ENCODE measurements at regions not wholly inside any gene's neighbourhood (a gene's known extent, or its start where the extent isn't known, plus 50 kb on each side); places are given as distances from the start of the nearest gene placed in this dataset.

DNA sequence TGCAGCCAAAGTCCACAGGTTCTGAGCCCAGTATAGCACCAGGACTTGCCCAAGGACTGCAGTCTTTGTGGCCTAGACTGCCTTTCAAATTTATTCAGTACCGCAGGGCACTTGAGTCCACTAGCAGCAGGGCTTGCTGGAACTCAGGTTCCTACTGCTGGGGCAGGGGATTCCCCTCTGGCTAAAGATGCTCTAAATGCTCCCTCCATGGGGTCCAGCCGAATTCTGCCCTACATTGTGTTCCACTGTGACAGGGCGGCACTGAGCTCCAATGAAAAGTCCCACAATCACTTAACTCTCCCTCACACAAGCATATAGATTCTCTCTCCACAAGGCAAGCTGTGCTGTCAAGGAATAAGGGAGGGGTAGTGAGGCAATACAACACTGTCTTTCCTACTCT lies 518.1 kb upstream of the VRK2 start:
- no peak for DNase-seq
- Histone ChIP-seq H3K36me3 (no peaks in the 10 kb centered on the region), H3K4me3 (no peak overlapping the region), H3K27me3 (no peaks in the 10 kb centered on the region), H3K9me3 (no peaks in the 10 kb centered on the region)

DNA sequence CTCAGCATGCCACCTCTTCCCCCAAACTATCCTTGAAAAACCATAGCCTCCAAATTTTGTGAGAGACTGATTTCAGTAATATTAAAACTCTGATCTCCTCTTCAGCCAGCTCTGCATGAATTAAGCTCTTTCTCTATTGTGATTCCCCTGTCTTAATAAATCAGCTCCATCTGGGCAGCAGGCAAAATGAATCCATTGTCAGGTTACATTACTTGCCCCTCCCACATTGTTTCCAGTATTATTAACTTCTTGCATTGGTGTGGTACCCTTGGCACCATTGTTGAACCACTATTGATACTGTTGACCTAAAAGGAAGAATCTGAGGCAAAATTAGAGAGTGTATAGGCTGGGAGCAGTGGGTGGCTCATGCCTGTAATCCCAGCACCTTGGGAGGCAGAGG lies 512.2 kb upstream of the VRK2 start:
- Histone ChIP-seq H3K27me3 (no peaks in the 10 kb centered on the region), H3K36me3 (no peaks in the 10 kb centered on the region), H3K4me3 (no peak overlapping the region), H3K9me3 (no peaks in the 10 kb centered on the region)
- no peak for DNase-seq

DNA sequence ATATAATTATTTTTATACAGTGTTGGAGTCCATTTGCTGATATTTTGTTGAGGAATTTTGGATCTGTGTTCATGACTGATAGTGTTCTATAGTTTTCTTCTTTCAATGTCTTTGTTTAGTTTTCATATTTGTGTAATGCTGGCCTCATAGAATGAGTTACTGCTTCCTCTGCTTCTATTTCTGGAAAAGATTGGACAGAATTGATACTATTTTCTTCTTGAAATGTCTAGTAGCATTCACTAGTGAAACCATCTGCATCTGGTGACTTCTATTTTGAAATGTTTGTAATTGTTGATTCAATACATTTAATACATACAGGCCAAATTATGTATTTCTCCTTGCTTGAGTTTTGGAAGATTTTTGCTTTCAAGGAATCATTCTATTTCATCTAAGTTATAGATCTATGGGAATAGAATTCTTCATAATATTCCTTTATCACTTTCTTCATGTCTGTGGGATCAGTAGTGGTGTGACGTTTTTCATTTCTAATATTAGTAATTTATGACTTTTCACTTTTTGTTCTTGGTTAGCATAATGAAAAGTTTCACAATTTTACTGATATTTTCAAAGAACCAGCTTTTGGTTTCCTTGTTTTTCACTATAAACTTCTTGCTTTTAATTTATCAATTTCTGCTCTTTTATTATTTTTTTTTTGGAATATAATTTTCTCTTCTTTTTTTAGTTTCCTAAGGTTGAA lies 509.9 kb upstream of the VRK2 start:
- no peaks in the 10 kb centered on the region for H3K9me3 ChIP-seq
- no peak for DNase-seq

GRCh38 chr2:57539761-57540160 lies 506.8 kb upstream of the VRK2 start:
- DNase-seq: no peak

More for the DNA sequence above, 509.9 kb upstream of the VRK2 start:
- H3K27me3 ChIP-seq: no peaks in the 10 kb centered on the region
- H3K36me3 ChIP-seq: no peaks in the 10 kb centered on the region
- no peak overlapping the region for H3K4me3 ChIP-seq

DNA sequence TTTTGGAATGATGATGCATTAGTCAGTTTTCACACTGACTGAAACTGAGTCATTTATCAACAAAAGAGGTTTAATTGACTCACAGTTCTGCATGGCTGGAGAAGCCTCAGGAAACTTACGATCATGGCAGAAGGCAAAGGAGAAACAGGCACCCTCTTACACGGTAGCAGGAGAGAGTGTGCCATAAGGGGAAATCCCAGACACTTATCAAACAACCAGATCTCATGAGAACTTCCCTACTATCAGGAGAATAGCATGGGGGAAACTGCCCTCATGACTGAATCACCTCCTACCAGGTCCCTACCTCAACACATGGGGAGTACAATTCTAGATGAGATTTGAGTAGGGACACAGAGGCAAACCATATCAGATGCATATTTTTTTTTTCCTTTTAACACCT lies 504.5 kb upstream of the VRK2 start:
- no peak overlapping the region for H3K4me3 ChIP-seq
- no peak for DNase-seq
- no peaks in the 10 kb centered on the region for H3K27me3 ChIP-seq
- no peaks in the 10 kb centered on the region for H3K9me3 ChIP-seq
- no peaks in the 10 kb centered on the region for H3K36me3 ChIP-seq

More at GRCh38 chr2:57539761-57540160, 506.8 kb upstream of the VRK2 start:
- Histone ChIP-seq H3K9me3 (no peaks in the 10 kb centered on the region), H3K27me3 (no peaks in the 10 kb centered on the region), H3K36me3 (no peaks in the 10 kb centered on the region), H3K4me3 (no peak overlapping the region)

DNA sequence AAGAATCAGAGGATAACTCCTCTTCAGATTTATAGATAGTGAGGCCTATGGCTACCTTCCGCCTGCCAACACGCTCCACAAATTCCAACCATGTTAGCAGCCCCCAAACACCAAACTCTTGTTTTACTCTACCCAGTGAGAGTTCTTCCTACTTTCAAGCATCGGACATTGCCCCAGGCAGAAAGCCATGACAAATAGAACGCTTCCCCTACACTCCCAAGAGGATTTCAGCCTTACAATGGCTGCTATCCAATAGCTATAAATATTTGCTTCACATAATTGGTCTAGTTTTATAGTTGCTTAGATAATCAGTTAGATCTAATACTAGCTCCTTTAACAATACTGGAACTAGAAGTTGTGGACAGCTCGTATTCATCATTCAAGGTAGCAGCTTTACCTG lies 503.4 kb upstream of the VRK2 start:
- Histone ChIP-seq H3K27me3 (no peaks in the 10 kb centered on the region), H3K36me3 (no peaks in the 10 kb centered on the region), H3K4me3 (no peak overlapping the region), H3K9me3 (no peaks in the 10 kb centered on the region)
- no peak for DNase-seq

GRCh38 chr2:57544624-57545023 lies 502.0 kb upstream of the VRK2 start:
- DNase-seq: no peak
- Histone ChIP-seq H3K36me3 (no peaks in the 10 kb centered on the region), H3K27me3 (no peaks in the 10 kb centered on the region), H3K9me3 (no peaks in the 10 kb centered on the region), H3K4me3 (no peak overlapping the region)

DNA sequence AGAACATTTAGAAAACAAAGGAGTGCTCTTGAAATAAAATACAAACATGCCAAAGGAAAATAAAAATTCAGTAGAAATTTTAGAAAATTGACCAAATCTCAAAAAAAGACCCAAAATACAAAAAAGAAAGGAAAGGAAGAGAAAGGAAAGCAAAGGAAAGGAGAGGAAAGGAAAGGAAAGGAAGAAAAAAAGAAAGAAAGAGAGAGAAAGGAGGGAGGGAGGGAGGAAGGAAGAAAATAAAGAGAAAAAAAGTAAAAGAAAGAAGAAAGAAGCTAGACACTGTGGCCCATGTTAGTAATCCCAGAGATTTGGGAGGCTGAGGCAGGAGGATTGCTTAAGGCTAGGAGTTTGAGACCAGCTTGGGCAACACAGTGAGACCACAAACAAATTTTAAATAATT lies 500.1 kb upstream of the VRK2 start:
- no peaks in the 10 kb centered on the region for H3K27me3 ChIP-seq
- no peaks in the 10 kb centered on the region for H3K9me3 ChIP-seq
- H3K4me3 ChIP-seq: no peak overlapping the region
- no peak for DNase-seq
- no peaks in the 10 kb centered on the region for H3K36me3 ChIP-seq

DNA sequence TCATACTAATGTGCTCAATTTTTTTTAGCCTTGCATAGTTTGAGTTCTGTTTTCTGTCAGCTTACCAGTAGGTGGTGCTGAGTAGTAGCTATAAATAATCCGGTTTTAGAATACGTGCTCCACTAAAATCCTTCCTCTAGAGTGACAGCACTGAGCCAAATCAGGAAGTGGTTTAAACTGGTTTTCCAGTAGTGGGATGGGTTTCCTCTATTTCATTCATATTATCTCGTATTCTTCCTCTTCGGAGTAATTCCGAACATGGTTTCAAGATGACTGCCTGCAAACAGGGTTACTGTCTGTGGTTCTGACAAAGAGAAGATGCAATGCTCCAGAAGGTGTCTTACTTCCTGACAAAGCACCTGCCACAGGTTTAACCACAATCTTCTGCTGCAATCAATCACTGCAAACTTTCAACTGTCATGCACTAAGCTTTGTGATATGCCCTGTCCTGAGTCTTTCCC lies 496.9 kb upstream of the VRK2 start:
- Histone ChIP-seq H3K36me3 (no peaks in the 10 kb centered on the region), H3K4me3 (no peak overlapping the region), H3K27me3 (no peaks in the 10 kb centered on the region), H3K9me3 (no peaks in the 10 kb centered on the region)
- DNase-seq: no peak

GRCh38 chr2:57550912-57551311 lies 495.7 kb upstream of the VRK2 start:
- H3K27me3 ChIP-seq: no peaks in the 10 kb centered on the region
- DNase-seq: no peak
- no peaks in the 10 kb centered on the region for H3K36me3 ChIP-seq
- no peaks in the 10 kb centered on the region for H3K9me3 ChIP-seq
- no peak overlapping the region for H3K4me3 ChIP-seq

DNA sequence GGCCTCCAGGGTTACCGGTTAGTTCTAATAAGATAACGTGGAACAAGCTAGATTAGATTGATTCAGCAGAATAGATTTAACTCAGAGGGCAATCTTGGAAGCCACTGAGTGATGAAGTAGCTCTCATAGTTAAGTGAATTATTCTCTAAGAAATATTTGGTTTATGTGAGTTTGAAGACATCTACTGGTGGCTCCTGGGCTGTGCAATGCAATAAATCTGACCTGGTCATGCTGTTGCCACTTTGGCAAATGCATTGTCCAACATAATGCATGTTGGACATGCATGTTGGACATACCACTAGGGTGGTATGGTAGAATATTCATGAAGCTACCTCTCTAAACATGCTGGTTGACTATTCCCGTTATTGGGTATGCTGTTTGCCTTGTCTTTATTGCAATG lies 493.7 kb upstream of the VRK2 start:
- Histone ChIP-seq H3K36me3 (no peaks in the 10 kb centered on the region), H3K27me3 (no peaks in the 10 kb centered on the region), H3K9me3 (no peaks in the 10 kb centered on the region), H3K4me3 (no peak overlapping the region)
- no peak for DNase-seq

GRCh38 chr2:57554348-57554747 lies 492.3 kb upstream of the VRK2 start:
- Histone ChIP-seq H3K4me3 (no peak overlapping the region), H3K27me3 (no peaks in the 10 kb centered on the region), H3K9me3 (no peaks in the 10 kb centered on the region), H3K36me3 (no peaks in the 10 kb centered on the region)
- no peak for DNase-seq

DNA sequence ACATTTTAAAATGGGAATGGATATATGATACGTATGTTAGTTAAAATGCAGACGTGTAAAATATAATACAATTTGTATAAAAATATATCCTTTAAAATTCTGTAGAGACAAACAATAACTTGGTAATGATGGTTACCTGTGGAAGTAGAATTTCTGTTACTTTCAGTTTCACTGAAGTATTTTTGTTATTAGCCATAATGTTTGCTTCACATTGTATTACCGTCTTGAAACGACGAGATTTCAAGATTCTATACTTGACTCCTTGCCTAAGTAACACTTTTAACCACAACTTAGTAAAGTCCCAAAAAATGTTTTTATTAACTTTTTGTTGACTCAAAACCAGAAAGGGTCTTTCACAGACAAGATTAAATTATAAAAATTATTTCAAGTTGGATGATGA lies 488.3 kb upstream of the VRK2 start:
- no peaks in the 10 kb centered on the region for H3K27me3 ChIP-seq
- no peak for DNase-seq
- no peak overlapping the region for H3K4me3 ChIP-seq
- no peaks in the 10 kb centered on the region for H3K9me3 ChIP-seq
- H3K36me3 ChIP-seq: no peaks in the 10 kb centered on the region

- no peak for DNase-seq
- H3K9me3 ChIP-seq: no peaks in the 10 kb centered on the region
- H3K27me3 ChIP-seq: no peaks in the 10 kb centered on the region
- H3K36me3 ChIP-seq: no peaks in the 10 kb centered on the region
- H3K4me3 ChIP-seq: no peak overlapping the region
Measured at GRCh38 chr2:57562495-57562894, 484.1 kb upstream of the VRK2 start.

DNA sequence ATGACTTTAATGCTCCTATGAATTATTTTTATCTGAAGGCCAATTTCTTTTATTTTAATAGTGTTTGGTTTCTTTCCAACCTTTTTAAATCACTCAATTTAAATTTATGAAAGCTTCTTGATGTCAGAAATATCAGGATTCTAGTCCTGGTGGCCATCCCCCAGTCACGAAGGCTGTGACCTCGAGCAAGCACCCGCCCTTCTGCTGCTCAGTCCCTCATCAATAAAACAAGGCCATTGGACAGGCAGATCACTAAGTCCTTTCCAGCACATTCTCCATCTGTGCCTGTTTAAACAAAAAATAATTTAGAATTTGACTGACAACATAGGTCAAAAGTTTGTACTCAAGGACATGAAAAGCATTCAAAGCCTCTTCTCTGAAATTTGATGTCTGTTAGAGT lies 483.6 kb upstream of the VRK2 start:
- Histone ChIP-seq H3K27me3 (no peaks in the 10 kb centered on the region), H3K4me3 (no peak overlapping the region), H3K9me3 (no peaks in the 10 kb centered on the region), H3K36me3 (no peaks in the 10 kb centered on the region)
- DNase-seq: no peak

- H3K36me3 ChIP-seq: no peaks in the 10 kb centered on the region
- H3K9me3 ChIP-seq: no peaks in the 10 kb centered on the region
- H3K27me3 ChIP-seq: no peaks in the 10 kb centered on the region
- no peak for DNase-seq
- no peak overlapping the region for H3K4me3 ChIP-seq
Measured at GRCh38 chr2:57567245-57567644, 479.4 kb upstream of the VRK2 start.

GRCh38 chr2:57569396-57569795 lies 477.2 kb upstream of the VRK2 start:
- Histone ChIP-seq H3K27me3 (no peaks in the 10 kb centered on the region), H3K4me3 (no peak overlapping the region), H3K36me3 (no peaks in the 10 kb centered on the region), H3K9me3 (no peaks in the 10 kb centered on the region)
- DNase-seq: no peak

GRCh38 chr2:57570961-57571360 lies 475.6 kb upstream of the VRK2 start:
- no peak overlapping the region for H3K4me3 ChIP-seq
- DNase-seq: no peak
- H3K27me3 ChIP-seq: no peaks in the 10 kb centered on the region
- H3K9me3 ChIP-seq: no peaks in the 10 kb centered on the region
- no peaks in the 10 kb centered on the region for H3K36me3 ChIP-seq

Data from MG63 (cell line).